ENCODE measurements at regions not wholly inside any gene's neighbourhood (a gene's known extent, or its start where the extent isn't known, plus 50 kb on each side); places are given as distances from the start of the nearest gene placed in this dataset.

GRCh38 chr11:115745610-115746512 is 241.6 kb upstream of the CADM1 start:
- Histone ChIP-seq H3K9me3 (no peaks in the 10 kb centered on the region), H3K4me1 (no peaks in the 10 kb centered on the region), H3K4me3 (no peak overlapping the region), H3K27ac (no peak overlapping the region), H3K36me3 (no peaks in the 10 kb centered on the region), H3K27me3 (no peaks in the 10 kb centered on the region)
- intact Hi-C loops (cut with DNase I) = no loop called here
- no peak for TF ChIP-seq CTCF (IDR thresholded peaks at IDR 0.05)
- no peak for DNase-seq (ENCODE audit: low spot score in 2 of 2)

- no peak overlapping the region for H3K4me3 ChIP-seq
- no peaks in the 10 kb centered on the region for H3K36me3 ChIP-seq
- no peaks in the 10 kb centered on the region for H3K27me3 ChIP-seq
- DNase-seq (ENCODE audit: low spot score in 2 of 2) = no peak
- intact Hi-C loops (cut with DNase I) = no loop called here
- no peaks in the 10 kb centered on the region for H3K9me3 ChIP-seq
- no peaks in the 10 kb centered on the region for H3K4me1 ChIP-seq
- TF ChIP-seq CTCF (IDR thresholded peaks at IDR 0.05) = no peak
- H3K27ac ChIP-seq = no peak overlapping the region
Measured at GRCh38 chr11:115745066-115745465, 240.9 kb upstream of the CADM1 start.

- intact Hi-C loops (cut with DNase I) = no loop called here
- no peaks in the 10 kb centered on the region for H3K4me1 ChIP-seq
- no peak for TF ChIP-seq CTCF (IDR thresholded peaks at IDR 0.05)
- H3K36me3 ChIP-seq = no peaks in the 10 kb centered on the region
- no peaks in the 10 kb centered on the region for H3K27me3 ChIP-seq
- no peak for DNase-seq (ENCODE audit: low spot score in 2 of 2)
- H3K9me3 ChIP-seq = no peaks in the 10 kb centered on the region
- H3K4me3 ChIP-seq = no peak overlapping the region
- no peak overlapping the region for H3K27ac ChIP-seq
Measured at GRCh38 chr11:115743719-115744118, 239.5 kb upstream of the CADM1 start.

- DNase-seq (ENCODE audit: low spot score in 2 of 2) = no peak
- TF ChIP-seq CTCF (IDR thresholded peaks at IDR 0.05) = no peak
- no peaks in the 10 kb centered on the region for H3K9me3 ChIP-seq
- intact Hi-C loops (cut with DNase I) = no loop called here
- no peak overlapping the region for H3K27ac ChIP-seq
- no peaks in the 10 kb centered on the region for H3K27me3 ChIP-seq
- no peak overlapping the region for H3K4me3 ChIP-seq
- H3K4me1 ChIP-seq = no peaks in the 10 kb centered on the region
- H3K36me3 ChIP-seq = no peaks in the 10 kb centered on the region
Measured at GRCh38 chr11:115741376-115742107, 237.3 kb upstream of the CADM1 start.

GRCh38 chr11:115740324-115740723 is 236.1 kb upstream of the CADM1 start:
- H3K4me3 ChIP-seq = no peak overlapping the region
- H3K27ac ChIP-seq = no peak overlapping the region
- H3K27me3 ChIP-seq = no peaks in the 10 kb centered on the region
- H3K36me3 ChIP-seq = no peaks in the 10 kb centered on the region
- H3K4me1 ChIP-seq = no peaks in the 10 kb centered on the region
- no peaks in the 10 kb centered on the region for H3K9me3 ChIP-seq
- no peak for DNase-seq (ENCODE audit: low spot score in 2 of 2)
- intact Hi-C loops (cut with DNase I) = no loop called here
- TF ChIP-seq CTCF (IDR thresholded peaks at IDR 0.05) = no peak
